Peyer's patch (tissue), 4 donors: ENCODE measurements at regions not wholly inside any gene's neighbourhood (a gene's known extent, or its start where the extent isn't known, plus 50 kb on each side); places are given as distances from the start of the nearest gene placed in this dataset.

Experiments used
- CTCF ChIP-seq, 6 experiments: fragments of 450-650 bp in 4 of 6; fragments of 200-600 bp in 2 of 6; sonication (generic) in 1 of 6; IDR thresholded peaks; one replicate each; pipeline ENCODE4 v1.5.1; 2017 to 2019; ENCODE audit warnings: antibody characterized with exemption in 6 of 6, mild to moderate bottlenecking in 3 of 6, moderate library complexity in 1 of 6
- POLR2A ChIP-seq, 2 donors: fragments of 450-650 bp; IDR thresholded peaks; one replicate each; pipeline ENCODE4 v1.5.1; 2017; ENCODE audit warnings: antibody characterized with exemption in 2 of 2, mild to moderate bottlenecking in 2 of 2, moderate library complexity in 2 of 2

GRCh38 chr9:118729981-118730380, 639.3 kb downstream of the BRINP1 start:
- TF ChIP-seq CTCF (IDR thresholded peaks at IDR 0.05) = no peak
- TF ChIP-seq POLR2A (IDR thresholded peaks at IDR 0.05) = no peak
